ENCODE measurements at regions not wholly inside any gene's neighbourhood (a gene's known extent, or its start where the extent isn't known, plus 50 kb on each side); places are given as distances from the start of the nearest gene placed in this dataset.
"Not testable (repeated sequence)": the region's sequence is repeated elsewhere in the genome, so short reads cannot be mapped to it uniquely, and the experiment has no call there.

- no peak for DNase-seq (ENCODE audit: extremely low spot score)
- H3K27ac ChIP-seq (ENCODE audit: low read depth), result no peak overlapping the region
- H3K4me1 ChIP-seq (ENCODE audit: insufficient read depth), result no peaks in the 10 kb centered on the region
- H3K4me3 ChIP-seq (ENCODE audit: low read depth, low read length), result no peak overlapping the region
- 95% methylated on average over 2 of the region's 2 CpGs for WGBS
- H3K36me3 ChIP-seq (ENCODE audit: insufficient read depth), result no peaks in the 10 kb centered on the region
These were observed 445.5 kb upstream of the ID2 start for GRCh38 chr2:8236391-8236790.

- WGBS, result 68% methylated on average over 8 of the region's 8 CpGs
- no peak for DNase-seq (ENCODE audit: extremely low spot score)
- Histone ChIP-seq H3K36me3 (ENCODE audit: insufficient read depth) (no peaks in the 10 kb centered on the region), H3K4me3 (ENCODE audit: low read depth, low read length) (no peak overlapping the region), H3K27ac (ENCODE audit: low read depth) (no peak overlapping the region), H3K4me1 (ENCODE audit: insufficient read depth) (no peaks in the 10 kb centered on the region)
These were observed 443.2 kb upstream of the ID2 start for GRCh38 chr2:8238521-8239230.

GRCh38 chr2:8239531-8240088 is 442.2 kb upstream of the ID2 start:
- 59% methylated on average over 5 of the region's 5 CpGs for WGBS

GRCh38 chr2:8241317-8241716 is 440.5 kb upstream of the ID2 start:
- H3K4me3 ChIP-seq (ENCODE audit: low read depth, low read length), result no peak overlapping the region
- no peak overlapping the region for H3K27ac ChIP-seq (ENCODE audit: low read depth)
- no peaks in the 10 kb centered on the region for H3K36me3 ChIP-seq (ENCODE audit: insufficient read depth)
- DNase-seq (ENCODE audit: extremely low spot score), result no peak
- 70% methylated on average over 3 of the region's 3 CpGs for WGBS
- no peaks in the 10 kb centered on the region for H3K4me1 ChIP-seq (ENCODE audit: insufficient read depth)

More at GRCh38 chr2:8239531-8240088, 442.2 kb upstream of the ID2 start:
- no peak overlapping the region for H3K27ac ChIP-seq (ENCODE audit: low read depth)
- H3K4me1 ChIP-seq (ENCODE audit: insufficient read depth), result no peaks in the 10 kb centered on the region
- no peak for DNase-seq (ENCODE audit: extremely low spot score)
- H3K36me3 ChIP-seq (ENCODE audit: insufficient read depth), result no peaks in the 10 kb centered on the region
- H3K4me3 ChIP-seq (ENCODE audit: low read depth, low read length), result no peak overlapping the region

GRCh38 chr2:8242739-8243138 is 439.1 kb upstream of the ID2 start:
- no peak overlapping the region for H3K27ac ChIP-seq (ENCODE audit: low read depth)
- H3K4me3 ChIP-seq (ENCODE audit: low read depth, low read length), result no peak overlapping the region
- H3K4me1 ChIP-seq (ENCODE audit: insufficient read depth), result no peaks in the 10 kb centered on the region
- no peaks in the 10 kb centered on the region for H3K36me3 ChIP-seq (ENCODE audit: insufficient read depth)
- 44% methylated on average over 2 of the region's 2 CpGs for WGBS
- DNase-seq (ENCODE audit: extremely low spot score), result no peak

- Histone ChIP-seq H3K4me1 (ENCODE audit: insufficient read depth) (no peaks in the 10 kb centered on the region), H3K36me3 (ENCODE audit: insufficient read depth) (no peaks in the 10 kb centered on the region), H3K27ac (ENCODE audit: low read depth) (no peak overlapping the region), H3K4me3 (ENCODE audit: low read depth, low read length) (no peak overlapping the region)
- DNase-seq (ENCODE audit: extremely low spot score), result no peak
- 96% methylated on average over 5 of the region's 5 CpGs for WGBS
These were observed 438.0 kb upstream of the ID2 start for GRCh38 chr2:8243748-8244400.

- no peak overlapping the region for H3K27ac ChIP-seq (ENCODE audit: low read depth)
- 91% methylated on average over 2 of the region's 2 CpGs for WGBS
- DNase-seq (ENCODE audit: extremely low spot score), result no peak
- no peaks in the 10 kb centered on the region for H3K36me3 ChIP-seq (ENCODE audit: insufficient read depth)
- H3K4me3 ChIP-seq (ENCODE audit: low read depth, low read length), result no peak overlapping the region
- H3K4me1 ChIP-seq (ENCODE audit: insufficient read depth), result no peaks in the 10 kb centered on the region
These were observed 437.2 kb upstream of the ID2 start for GRCh38 chr2:8244639-8245038.

GRCh38 chr2:8246137-8246536 is 435.7 kb upstream of the ID2 start:
- no peak overlapping the region for H3K4me3 ChIP-seq (ENCODE audit: low read depth, low read length)
- no peak overlapping the region for H3K27ac ChIP-seq (ENCODE audit: low read depth)
- WGBS, result 99% methylated on average over 3 of the region's 3 CpGs

GRCh38 chr2:8247905-8248622 is 433.8 kb upstream of the ID2 start:
- Histone ChIP-seq H3K4me1 (ENCODE audit: insufficient read depth) (no peaks in the 10 kb centered on the region), H3K36me3 (ENCODE audit: insufficient read depth) (no peaks in the 10 kb centered on the region), H3K27ac (ENCODE audit: low read depth) (no peak overlapping the region), H3K4me3 (ENCODE audit: low read depth, low read length) (no peak overlapping the region)
- 67% methylated on average over 11 of the region's 11 CpGs for whole genome bisulfite sequencing
- DNase-seq (ENCODE audit: extremely low spot score), result no peak

More at GRCh38 chr2:8246137-8246536, 435.7 kb upstream of the ID2 start:
- no peak for DNase-seq (ENCODE audit: extremely low spot score)
- Histone ChIP-seq H3K36me3 (ENCODE audit: insufficient read depth) (no peaks in the 10 kb centered on the region), H3K4me1 (ENCODE audit: insufficient read depth) (no peaks in the 10 kb centered on the region)

GRCh38 chr2:8248623-8248957 is 433.3 kb upstream of the ID2 start:
- no peaks in the 10 kb centered on the region for H3K36me3 ChIP-seq (ENCODE audit: insufficient read depth)
- H3K27ac ChIP-seq (ENCODE audit: low read depth), result no peak overlapping the region
- DNase-seq (ENCODE audit: extremely low spot score), result no peak
- WGBS, result 64% methylated on average over 2 of the region's 2 CpGs
- no peaks in the 10 kb centered on the region for H3K4me1 ChIP-seq (ENCODE audit: insufficient read depth)
- no peak overlapping the region for H3K4me3 ChIP-seq (ENCODE audit: low read depth, low read length)

GRCh38 chr2:8249141-8249540 is 432.7 kb upstream of the ID2 start:
- no peak for DNase-seq (ENCODE audit: extremely low spot score)
- Histone ChIP-seq H3K27ac (ENCODE audit: low read depth) (no peak overlapping the region), H3K4me3 (ENCODE audit: low read depth, low read length) (no peak overlapping the region), H3K36me3 (ENCODE audit: insufficient read depth) (no peaks in the 10 kb centered on the region), H3K4me1 (ENCODE audit: insufficient read depth) (no peaks in the 10 kb centered on the region)
- 78% methylated on average over 14 of the region's 14 CpGs for WGBS

- Histone ChIP-seq H3K36me3 (ENCODE audit: insufficient read depth) (no peaks in the 10 kb centered on the region), H3K4me1 (ENCODE audit: insufficient read depth) (no peaks in the 10 kb centered on the region), H3K4me3 (ENCODE audit: low read depth, low read length) (no peak overlapping the region), H3K27ac (ENCODE audit: low read depth) (no peak overlapping the region)
- no peak for DNase-seq (ENCODE audit: extremely low spot score)
- WGBS, result 98% methylated on average over 2 of the region's 2 CpGs
These were observed 432.1 kb upstream of the ID2 start for GRCh38 chr2:8249769-8250168.

GRCh38 chr2:8250290-8250689 is 431.6 kb upstream of the ID2 start:
- H3K36me3 ChIP-seq (ENCODE audit: insufficient read depth); H3K4me3 ChIP-seq (ENCODE audit: low read depth, low read length); DNase-seq (ENCODE audit: extremely low spot score); H3K27ac ChIP-seq (ENCODE audit: low read depth); H3K4me1 ChIP-seq (ENCODE audit: insufficient read depth): not testable (repeated sequence)
- WGBS, result 98% methylated on average over 2 of the region's 2 CpGs

- H3K27ac ChIP-seq (ENCODE audit: low read depth), result no peak overlapping the region
- no peaks in the 10 kb centered on the region for H3K4me1 ChIP-seq (ENCODE audit: insufficient read depth)
- 89% methylated on average over 6 of the region's 6 CpGs for WGBS
- H3K4me3 ChIP-seq (ENCODE audit: low read depth, low read length), result no peak overlapping the region
- no peaks in the 10 kb centered on the region for H3K36me3 ChIP-seq (ENCODE audit: insufficient read depth)
- no peak for DNase-seq (ENCODE audit: extremely low spot score)
These were observed 430.6 kb upstream of the ID2 start for GRCh38 chr2:8251291-8251690.
